ENCODE measurements at regions not wholly inside any gene's neighbourhood (a gene's known extent, or its start where the extent isn't known, plus 50 kb on each side); places are given as distances from the start of the nearest gene placed in this dataset.

DNA sequence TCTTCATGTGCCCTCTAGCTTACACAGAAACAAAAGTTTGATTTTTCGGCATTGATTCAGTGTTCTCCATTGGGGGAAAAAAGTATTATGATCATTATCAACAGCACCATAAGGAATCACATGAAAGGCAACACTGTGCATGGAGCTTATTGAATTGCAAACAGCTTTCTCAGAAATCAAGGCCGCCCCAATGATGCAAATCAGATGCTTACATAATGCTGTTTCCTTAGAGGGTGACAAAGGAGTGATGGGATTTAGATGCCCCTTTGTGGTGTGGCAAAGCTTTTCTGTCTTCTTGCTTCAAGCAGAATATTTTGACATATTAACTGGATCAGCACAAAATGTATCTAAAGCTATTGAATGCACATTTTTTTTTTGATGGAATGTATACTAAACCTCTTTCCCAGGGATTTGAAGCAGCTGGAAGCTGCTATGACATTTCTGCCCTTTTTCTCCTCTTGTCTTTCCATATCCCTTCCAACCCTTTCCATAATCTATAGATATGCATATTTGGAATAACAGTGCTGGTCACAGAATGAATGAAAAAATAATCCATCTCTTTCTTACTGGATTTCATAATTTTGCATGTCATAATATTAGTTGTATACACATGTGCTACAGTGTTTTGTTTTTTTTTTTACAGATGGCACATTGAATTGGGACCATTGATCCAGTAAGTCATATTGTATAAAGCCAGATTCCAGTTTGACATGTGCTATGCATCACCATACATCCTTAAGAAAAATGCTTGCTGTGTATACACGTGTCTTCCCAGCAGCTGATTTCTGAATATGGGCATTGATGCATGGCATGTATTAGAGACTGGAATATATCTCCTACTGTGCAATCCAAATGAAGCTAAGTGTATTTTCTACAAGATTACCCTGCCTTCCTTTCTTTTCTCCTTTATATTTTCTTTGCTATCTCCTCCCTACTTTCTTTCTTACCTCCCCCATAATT is 259.7 kb upstream of the DCN start:
- no peak for DNase-seq

DNA sequence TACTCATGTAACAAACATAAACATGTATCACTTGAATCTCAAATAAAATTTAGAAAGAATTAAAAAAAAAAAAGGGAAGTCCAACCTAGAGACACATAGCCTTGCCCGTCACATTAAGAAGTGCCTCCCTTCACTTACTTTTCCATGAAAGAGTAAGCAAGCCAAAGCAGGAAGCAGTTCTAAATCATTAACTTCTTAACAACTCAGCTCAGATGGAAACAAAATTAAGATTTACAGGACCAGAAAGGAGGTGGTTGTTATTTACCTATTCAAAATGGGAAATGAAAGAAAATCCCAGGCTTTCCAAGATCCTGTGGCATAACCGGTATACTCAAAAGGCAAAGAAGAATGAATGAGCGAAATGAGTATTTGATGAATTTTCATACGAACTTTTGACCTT is 258.6 kb upstream of the DCN start:
- DNase-seq: peak; percentile 49

DNA sequence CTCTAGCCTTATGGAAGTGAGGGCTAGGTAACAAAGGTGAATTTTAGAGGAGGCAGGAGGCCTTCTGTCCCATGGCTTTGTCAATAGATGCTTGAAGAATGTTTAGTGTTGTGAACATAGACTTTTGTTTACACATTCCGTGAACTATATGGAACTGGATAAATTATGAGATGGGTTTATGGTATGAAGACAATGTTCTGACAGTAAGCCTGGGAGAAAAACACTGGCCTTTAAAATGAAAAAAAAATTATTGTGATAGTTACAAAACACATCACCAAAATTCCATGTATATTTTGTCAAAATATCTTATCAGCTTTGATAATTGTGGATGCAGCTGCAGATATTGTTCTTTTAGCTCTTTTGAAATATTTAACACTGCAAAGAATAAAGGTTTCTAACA is 251.5 kb upstream of the DCN start:
- DNase-seq: no peak

GRCh38 chr12:91432755-91433154 is 250.1 kb upstream of the DCN start:
- DNase-seq: no peak

DNA sequence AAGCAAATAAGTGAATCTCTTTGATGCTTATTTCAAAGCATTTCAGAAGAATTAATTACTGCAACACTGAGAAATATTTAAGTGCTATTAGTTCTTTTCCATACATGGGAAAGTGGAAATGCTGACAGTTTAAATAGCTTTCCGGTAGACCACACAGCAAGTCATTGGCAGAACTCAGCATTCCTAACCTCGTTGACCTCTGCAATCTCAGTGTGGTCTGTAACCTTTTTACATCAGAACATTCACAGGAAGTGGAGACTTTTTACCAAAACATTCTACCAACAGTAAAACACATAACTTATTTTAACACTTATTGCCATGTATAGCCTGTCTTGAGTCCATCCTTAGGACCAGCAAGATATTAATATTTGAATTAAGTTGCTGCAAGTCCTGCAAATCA is 249.5 kb upstream of the DCN start:
- DNase-seq: peak; percentile 70

GRCh38 chr12:91424506-91424905 is 241.9 kb upstream of the DCN start:
- no peak for DNase-seq

GRCh38 chr12:91423693-91424050 is 241.1 kb upstream of the DCN start:
- DNase-seq: no peak

DNA sequence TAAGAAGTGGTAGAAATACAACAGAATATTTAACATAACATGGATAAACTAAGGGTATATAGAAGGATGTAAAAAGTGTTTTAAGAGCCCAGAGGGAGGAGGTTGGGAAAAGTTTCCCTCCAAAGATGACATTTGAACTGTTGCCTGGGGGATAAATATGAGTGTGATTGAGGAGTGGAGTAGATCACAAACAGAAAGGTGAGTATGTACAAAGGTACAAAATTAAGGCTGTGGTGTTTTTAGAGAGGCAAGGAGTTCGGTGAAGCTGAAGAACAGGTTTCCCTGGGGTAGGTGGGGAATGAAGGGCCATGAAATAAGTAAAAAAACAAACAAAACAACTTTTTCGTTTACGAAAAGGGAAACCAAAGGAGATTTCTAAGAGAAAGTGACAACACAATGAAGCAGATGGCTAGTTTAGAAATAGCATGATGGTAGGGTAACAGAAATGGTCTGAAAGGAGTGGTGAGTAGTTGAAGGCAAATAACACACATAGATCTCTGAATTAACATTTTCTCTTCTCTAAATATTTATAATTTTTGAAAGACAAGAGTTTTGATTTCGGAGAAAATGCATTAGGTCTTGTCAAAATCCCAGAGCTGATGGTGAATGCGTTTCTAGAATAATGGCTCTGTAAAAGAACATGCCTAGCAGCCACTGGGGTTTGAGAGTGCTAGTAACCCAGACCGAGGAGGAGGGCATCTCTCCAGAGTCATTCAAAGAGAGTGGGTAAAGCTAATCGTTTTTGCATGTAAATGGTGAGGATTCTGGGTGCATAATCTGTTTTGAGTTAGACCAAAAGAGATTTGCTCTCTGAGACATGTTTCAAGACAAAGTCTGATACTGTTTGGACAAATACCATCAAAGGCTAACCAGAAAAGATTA is 240.4 kb upstream of the DCN start:
- DNase-seq: no peak

- DNase-seq: no peak
Observed at GRCh38 chr12:91422127-91422526, 239.5 kb upstream of the DCN start.

DNA sequence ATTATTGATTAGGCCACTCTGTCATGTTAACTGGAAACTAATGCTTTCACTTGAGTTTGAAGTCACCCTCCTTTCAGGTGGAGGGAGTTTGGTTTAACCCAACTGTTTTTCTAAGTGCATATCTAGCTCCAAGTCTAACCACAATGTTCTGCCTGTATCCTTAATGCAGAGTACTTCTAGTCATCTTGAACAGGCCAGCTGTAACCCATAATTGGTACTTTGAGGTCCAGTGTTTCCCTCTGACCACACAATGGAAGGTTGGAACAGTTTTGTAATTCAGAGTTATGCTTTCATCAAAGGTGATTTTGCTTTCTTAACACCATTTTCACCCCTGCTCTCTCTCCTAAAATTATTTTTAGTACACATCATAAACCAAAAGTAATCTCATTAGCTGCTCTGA is 237.2 kb upstream of the DCN start:
- DNase-seq: no peak

- DNase-seq: no peak
Observed at GRCh38 chr12:91418221-91419090, 235.8 kb upstream of the DCN start.

DNA sequence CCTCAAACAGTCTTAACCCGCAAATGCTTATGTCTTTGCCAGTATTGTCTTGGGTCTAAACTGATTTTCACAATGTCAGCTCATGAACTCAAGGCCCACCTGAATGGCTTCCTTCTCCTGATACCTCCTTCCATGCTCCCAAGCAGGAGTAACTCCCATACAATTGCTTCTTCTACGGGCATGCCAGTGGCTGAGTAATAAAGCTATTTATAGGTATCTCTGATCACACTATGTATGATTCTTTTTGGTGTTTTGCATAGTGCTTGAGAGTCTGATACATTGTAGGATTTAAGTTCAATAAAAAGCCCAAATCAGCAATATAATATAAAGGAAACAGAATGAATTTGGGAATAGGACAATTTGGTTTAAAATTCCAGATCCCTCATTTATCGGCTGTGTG is 235.0 kb upstream of the DCN start:
- no peak for DNase-seq

- no peak for DNase-seq
Observed at GRCh38 chr12:91414636-91415035, 232.0 kb upstream of the DCN start.

DNA sequence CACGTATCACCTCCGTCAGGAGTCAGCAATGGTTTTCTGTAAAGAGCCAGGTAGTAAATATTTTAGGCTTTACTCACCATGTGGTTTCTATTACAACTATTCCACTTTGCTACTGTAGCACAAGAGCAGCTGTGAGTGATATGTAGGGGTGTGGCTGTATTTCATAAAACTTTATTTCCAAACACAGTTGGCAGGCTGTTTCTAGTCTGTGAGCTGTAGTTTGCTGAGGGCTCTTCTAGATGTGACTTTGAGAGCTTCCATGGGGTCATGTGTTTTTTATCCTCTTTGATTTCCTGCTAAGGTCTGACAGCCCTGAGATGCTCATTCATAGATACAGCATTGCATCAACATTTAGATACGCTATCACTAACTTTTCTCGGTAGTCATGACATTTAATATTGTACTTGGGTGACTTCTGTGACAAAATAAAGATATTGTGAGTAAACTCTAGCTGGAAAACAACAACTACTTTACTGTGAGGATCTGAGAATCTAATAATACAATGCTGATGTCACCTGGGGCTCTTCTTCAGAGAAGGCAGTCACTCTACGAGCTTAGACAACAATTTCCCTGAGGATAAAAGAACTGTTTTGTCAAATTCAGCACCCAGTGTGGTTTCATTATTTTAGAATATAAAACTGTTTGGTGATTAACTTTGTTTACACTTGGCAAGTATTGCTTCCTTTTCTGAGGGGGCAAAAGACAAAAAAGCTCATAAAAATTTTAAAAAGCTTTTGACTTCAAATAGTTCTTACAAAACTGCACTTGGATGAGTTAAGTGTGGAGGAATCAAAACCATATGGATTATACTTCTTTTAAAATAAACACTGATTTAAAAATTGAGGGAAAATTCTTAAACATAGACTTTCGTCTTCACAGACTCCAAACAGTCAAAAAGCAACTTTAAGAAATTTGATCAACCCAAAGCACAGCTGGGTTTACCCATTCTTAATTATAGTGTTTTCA is 231.2 kb upstream of the DCN start:
- DNase-seq: no peak

DNA sequence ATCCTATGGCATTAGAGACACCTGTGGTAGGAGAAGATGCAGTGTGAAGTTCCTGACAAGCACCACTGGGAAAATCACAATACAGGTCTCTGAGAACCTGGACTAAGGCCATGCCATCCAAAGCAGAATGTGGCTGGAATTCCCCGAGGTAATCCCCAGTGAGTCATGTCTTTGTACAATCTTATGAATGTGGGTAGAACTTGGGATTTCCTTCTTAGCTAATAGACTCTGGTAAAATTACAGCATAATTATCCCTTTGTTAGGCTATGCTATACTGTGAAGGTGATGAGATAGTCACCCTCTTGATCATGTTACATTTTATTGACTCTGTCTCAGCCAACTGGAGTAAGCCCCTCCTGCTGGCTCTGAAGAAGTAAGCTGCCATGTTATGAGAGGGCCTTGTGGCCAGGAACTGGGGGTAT is 224.3 kb upstream of the DCN start:
- no peak for DNase-seq

DNA sequence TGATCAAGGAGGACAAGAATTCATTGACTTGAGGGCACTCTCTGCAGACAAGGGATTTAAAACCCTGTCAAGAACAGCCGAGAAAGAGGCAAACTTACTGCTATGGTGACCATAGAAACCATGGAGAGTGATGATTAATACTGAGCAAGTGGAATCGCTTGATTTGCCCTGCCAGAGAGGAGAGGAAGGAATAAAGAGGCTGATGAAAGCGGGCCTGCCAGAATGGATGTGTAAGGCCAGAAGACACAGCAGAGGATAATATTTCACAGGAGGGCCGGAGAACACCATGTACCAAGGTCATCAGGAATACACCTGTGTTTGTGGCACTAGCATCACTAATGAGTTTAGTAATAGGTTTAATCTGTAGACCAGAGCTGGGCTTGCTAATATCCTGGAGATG is 221.8 kb upstream of the DCN start:
- DNase-seq: no peak

DNA sequence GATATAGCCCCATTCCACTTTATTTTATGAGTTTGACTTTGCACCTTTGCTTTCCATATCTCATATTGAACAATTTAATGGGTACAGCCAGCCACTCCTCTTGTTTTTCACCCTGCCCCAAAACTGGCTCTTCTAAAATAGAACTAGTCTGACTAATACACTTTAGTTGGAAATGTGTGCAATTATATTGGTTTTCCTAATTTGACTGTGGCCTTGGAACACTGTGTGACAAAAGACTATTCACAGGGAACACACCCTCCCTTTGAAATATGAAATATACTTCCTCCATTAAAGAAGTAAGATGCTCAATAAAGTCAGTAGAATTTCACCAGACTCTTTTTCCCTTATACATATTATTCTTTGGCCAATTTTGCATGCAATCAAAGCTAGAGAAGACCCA is 218.6 kb upstream of the DCN start:
- DNase-seq: no peak

GRCh38 chr12:91400271-91400670 is 217.7 kb upstream of the DCN start:
- no peak for DNase-seq

GRCh38 chr12:91397866-91398532 is 215.4 kb upstream of the DCN start:
- no peak for DNase-seq

- no peak for DNase-seq
Observed at GRCh38 chr12:91396293-91396692, 213.7 kb upstream of the DCN start.
